SU-DHL-6 (cell line): ENCODE measurements at regions not wholly inside any gene's neighbourhood (a gene's known extent, or its start where the extent isn't known, plus 50 kb on each side); places are given as distances from the start of the nearest gene placed in this dataset.

ENCODE experiments used
- H2AFZ ChIP-seq: fragments of 200-600 bp; sonication (generic); 2 replicates; pipeline ENCODE4 v1.6.1; 2014; ENCODE audit warnings: low read depth, mild to moderate bottlenecking, moderate library complexity, mixed read lengths, antibody characterized with exemption, low read length; ENCODE audit not compliant: severe bottlenecking
- H3F3A ChIP-seq: fragments of 200-600 bp; shearing (Covaris generic); 2 replicates; pipeline ENCODE4 v1.6.0; 2016; ENCODE audit warnings: antibody characterized with exemption, mild to moderate bottlenecking; ENCODE audit not compliant: insufficient read depth
- H3K27ac ChIP-seq: fragments of 200-600 bp; sonication (generic); 2 replicates; pipeline ENCODE4 v1.5.1; 2016; ENCODE audit warnings: low read depth, mild to moderate bottlenecking, low read length, moderate library complexity, mixed read lengths
- H3K27me3 ChIP-seq: fragments of 200-600 bp; sonication (generic), shearing (Covaris generic); 2 replicates; pipeline ENCODE4 v1.6.0; 2014; ENCODE audit warnings: mild to moderate bottlenecking, low read length
- H3K36me3 ChIP-seq: fragments of 200-600 bp; sonication (generic); 2 replicates; pipeline ENCODE4 v1.6.1; 2014; ENCODE audit warnings: mild to moderate bottlenecking, low read length, mixed read lengths
- H3K4me2 ChIP-seq: fragments of 300-600, 200-600 bp; shearing (Covaris generic), sonication (generic); 2 replicates; pipeline ENCODE4 v1.6.0; 2014; ENCODE audit warnings: low read length, low read depth, mild to moderate bottlenecking; ENCODE audit not compliant: poor library complexity, severe bottlenecking
- H3K4me3 ChIP-seq: fragments of 200-600 bp; sonication (generic); 2 replicates; pipeline ENCODE4 v1.5.1; 2014; ENCODE audit warnings: antibody characterized with exemption, low read length, mild to moderate bottlenecking, mixed read lengths; ENCODE audit not compliant: insufficient read depth, poor library complexity, severe bottlenecking
- H3K79me2 ChIP-seq: fragments of 200-600 bp; sonication (generic); 2 replicates; pipeline ENCODE4 v1.6.1; 2014; ENCODE audit warnings: mild to moderate bottlenecking, low read length, moderate library complexity; ENCODE audit not compliant: insufficient read depth
- H3K9ac ChIP-seq: fragments of 200-600 bp; sonication (generic); 2 replicates; pipeline ENCODE4 v1.7.0; 2014; ENCODE audit warnings: mild to moderate bottlenecking, low read length
- H3K9me2 ChIP-seq: fragments of 200-600 bp; sonication (generic); replicated peaks from 2 replicates; pipeline ENCODE4 v1.6.1; 2014; ENCODE audit warnings: low read length; ENCODE audit not compliant: insufficient read depth
- H3K9me3 ChIP-seq: fragments of 200-600 bp; sonication (generic); 2 replicates; pipeline ENCODE4 v1.6.1; 2014; ENCODE audit warnings: low read length, mixed read lengths; ENCODE audit not compliant: insufficient read depth
- H4K20me1 ChIP-seq: fragments of 200-600 bp; sonication (generic); 2 replicates; pipeline ENCODE4 v1.6.1; 2014; ENCODE audit warnings: low read depth, mild to moderate bottlenecking, antibody characterized with exemption, low read length, moderate library complexity, mixed read lengths
- EZH2phosphoT487 ChIP-seq: fragments of 200-600 bp; sonication (generic), shearing (Covaris generic); conservative IDR thresholded peaks from 2 replicates; pipeline ENCODE4 v1.6.1; 2018; ENCODE audit warnings: mild to moderate bottlenecking, antibody characterized with exemption, low read length, moderate library complexity, mixed read lengths
- TF ChIP-seq, protein P1 (sequence below): fragments of 200-600 bp; sonication (generic); IDR thresholded peaks from one replicate; pipeline ENCODE4 v1.5.1; 2017; ENCODE audit warnings: antibody characterized with exemption, mild to moderate bottlenecking, low read length, moderate library complexity; ENCODE audit not compliant: insufficient read depth, poor library complexity, severe bottlenecking

DNA sequence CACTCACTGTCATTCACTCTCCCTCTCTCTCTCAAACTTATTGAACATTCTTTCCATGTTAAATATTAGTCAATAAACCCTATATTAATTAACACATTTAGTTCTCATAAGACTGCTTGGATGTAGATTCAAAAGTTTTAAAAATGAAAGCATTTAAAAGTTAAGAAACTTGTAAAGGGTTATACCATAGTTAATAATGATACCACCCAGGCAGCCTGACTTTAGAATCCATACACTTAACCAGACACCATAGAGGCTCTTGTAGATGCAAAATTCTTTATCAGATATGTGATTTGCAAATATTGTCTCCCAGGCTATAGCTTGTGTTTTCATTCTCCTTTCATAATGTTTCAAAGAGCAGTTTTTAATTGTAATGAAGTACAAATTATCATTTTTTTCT is 335.8 kb upstream of the ACTBL2 start:
- Histone ChIP-seq H3F3A (no peaks in the 10 kb centered on the region), H3K27me3 (no peaks in the 10 kb centered on the region)

DNA sequence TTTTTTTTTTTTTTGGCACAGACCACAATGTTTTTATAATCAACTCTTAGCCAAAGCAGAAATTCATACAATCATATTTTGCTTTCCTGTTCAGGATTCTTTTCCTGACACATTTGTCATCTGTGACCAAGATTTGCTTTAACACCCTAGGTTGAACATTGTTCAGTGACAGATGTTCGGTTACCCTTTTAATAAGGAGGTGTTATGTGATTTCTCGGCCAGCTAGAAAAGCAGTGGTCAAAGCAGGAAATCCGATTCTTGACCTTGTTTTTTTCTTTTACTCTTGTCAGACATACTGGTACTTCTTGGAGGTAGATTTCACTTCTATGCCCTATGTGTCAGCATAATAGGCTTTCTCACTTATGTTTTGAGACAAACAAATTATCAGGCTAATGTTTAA is 335.3 kb upstream of the ACTBL2 start:
- H3K9ac ChIP-seq = no peak overlapping the region

More for the DNA sequence above, 335.8 kb upstream of the ACTBL2 start:
- TF ChIP-seq EZH2phosphoT487 = no peak
- TF ChIP-seq, protein P1, sequence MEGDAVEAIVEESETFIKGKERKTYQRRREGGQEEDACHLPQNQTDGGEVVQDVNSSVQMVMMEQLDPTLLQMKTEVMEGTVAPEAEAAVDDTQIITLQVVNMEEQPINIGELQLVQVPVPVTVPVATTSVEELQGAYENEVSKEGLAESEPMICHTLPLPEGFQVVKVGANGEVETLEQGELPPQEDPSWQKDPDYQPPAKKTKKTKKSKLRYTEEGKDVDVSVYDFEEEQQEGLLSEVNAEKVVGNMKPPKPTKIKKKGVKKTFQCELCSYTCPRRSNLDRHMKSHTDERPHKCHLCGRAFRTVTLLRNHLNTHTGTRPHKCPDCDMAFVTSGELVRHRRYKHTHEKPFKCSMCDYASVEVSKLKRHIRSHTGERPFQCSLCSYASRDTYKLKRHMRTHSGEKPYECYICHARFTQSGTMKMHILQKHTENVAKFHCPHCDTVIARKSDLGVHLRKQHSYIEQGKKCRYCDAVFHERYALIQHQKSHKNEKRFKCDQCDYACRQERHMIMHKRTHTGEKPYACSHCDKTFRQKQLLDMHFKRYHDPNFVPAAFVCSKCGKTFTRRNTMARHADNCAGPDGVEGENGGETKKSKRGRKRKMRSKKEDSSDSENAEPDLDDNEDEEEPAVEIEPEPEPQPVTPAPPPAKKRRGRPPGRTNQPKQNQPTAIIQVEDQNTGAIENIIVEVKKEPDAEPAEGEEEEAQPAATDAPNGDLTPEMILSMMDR = no peak
- Histone ChIP-seq H3K4me2 (no peak overlapping the region), H3K4me3 (no peak overlapping the region), H3K27ac (no peak overlapping the region), H3K9me2 (no peaks in the 10 kb centered on the region), H3K9me3 (no peaks in the 10 kb centered on the region), H4K20me1 (no peaks in the 10 kb centered on the region), H3K36me3 (no peaks in the 10 kb centered on the region), H2AFZ (no peak overlapping the region), H3K9ac (no peak overlapping the region), H3K79me2 (no peaks in the 10 kb centered on the region)

GRCh38 chr5:57817001-57817453 is 334.4 kb upstream of the ACTBL2 start:
- H3K9me3 ChIP-seq = no peaks in the 10 kb centered on the region
- H3K9me2 ChIP-seq = no peaks in the 10 kb centered on the region
- no peak overlapping the region for H3K27ac ChIP-seq
- no peak overlapping the region for H2AFZ ChIP-seq
- no peak overlapping the region for H3K4me2 ChIP-seq
- no peak overlapping the region for H3K4me3 ChIP-seq
- H3F3A ChIP-seq = no peaks in the 10 kb centered on the region
- H3K36me3 ChIP-seq = no peaks in the 10 kb centered on the region
- no peak overlapping the region for H3K9ac ChIP-seq
- H3K27me3 ChIP-seq = no peaks in the 10 kb centered on the region
- TF ChIP-seq, protein P1 = no peak
- no peak for TF ChIP-seq EZH2phosphoT487
- no peaks in the 10 kb centered on the region for H3K79me2 ChIP-seq
- H4K20me1 ChIP-seq = no peaks in the 10 kb centered on the region

More for the DNA sequence above, 335.3 kb upstream of the ACTBL2 start:
- H2AFZ ChIP-seq = no peak overlapping the region
- no peaks in the 10 kb centered on the region for H4K20me1 ChIP-seq
- no peak overlapping the region for H3K4me2 ChIP-seq
- H3K36me3 ChIP-seq = no peaks in the 10 kb centered on the region
- H3K27ac ChIP-seq = no peak overlapping the region
- H3K27me3 ChIP-seq = no peaks in the 10 kb centered on the region
- H3F3A ChIP-seq = no peaks in the 10 kb centered on the region
- H3K79me2 ChIP-seq = no peaks in the 10 kb centered on the region
- H3K4me3 ChIP-seq = no peak overlapping the region
- no peaks in the 10 kb centered on the region for H3K9me2 ChIP-seq
- H3K9me3 ChIP-seq = no peaks in the 10 kb centered on the region
- TF ChIP-seq, protein P1 = no peak
- no peak for TF ChIP-seq EZH2phosphoT487

DNA sequence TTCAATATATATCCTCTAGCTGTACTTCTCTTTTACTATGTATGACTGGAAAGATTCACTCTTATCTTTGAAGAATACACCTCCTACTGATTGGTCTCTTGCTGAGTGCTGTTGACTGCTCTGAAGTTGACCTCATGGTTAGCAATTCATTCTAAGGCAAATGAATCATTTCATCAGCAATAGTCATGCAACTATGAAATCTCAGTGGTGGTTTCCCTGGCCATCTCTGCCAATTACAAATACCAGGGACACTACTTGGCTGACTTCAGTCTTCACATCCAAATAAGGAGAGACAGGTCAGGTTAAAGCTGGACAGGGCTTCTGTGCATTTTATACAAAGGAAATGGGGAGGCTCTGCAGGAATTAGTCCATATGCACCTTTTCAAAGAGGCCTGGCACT is 333.5 kb upstream of the ACTBL2 start:
- H3K9me2 ChIP-seq = no peaks in the 10 kb centered on the region
- H3K27ac ChIP-seq = no peak overlapping the region
- no peak overlapping the region for H3K4me2 ChIP-seq
- no peaks in the 10 kb centered on the region for H3K79me2 ChIP-seq
- H3K27me3 ChIP-seq = no peaks in the 10 kb centered on the region
- no peaks in the 10 kb centered on the region for H4K20me1 ChIP-seq
- H2AFZ ChIP-seq = no peak overlapping the region
- no peak overlapping the region for H3K9ac ChIP-seq
- no peak overlapping the region for H3K4me3 ChIP-seq
- H3K36me3 ChIP-seq = no peaks in the 10 kb centered on the region
- H3F3A ChIP-seq = no peaks in the 10 kb centered on the region
- no peaks in the 10 kb centered on the region for H3K9me3 ChIP-seq
- TF ChIP-seq, protein P1 = no peak
- TF ChIP-seq EZH2phosphoT487 = no peak
